Nephron progenitor cell (in vitro differentiated cells): ENCODE measurements at regions not wholly inside any gene's neighbourhood (a gene's known extent, or its start where the extent isn't known, plus 50 kb on each side); places are given as distances from the start of the nearest gene placed in this dataset.

Experiments used
- DNase-seq: peaks from one replicate; pipeline ENCODE4 v3.0.0; 2021
- H3K27ac Mint-ChIP-seq: 2 replicates; pipeline ENCODE4 v1.8.0; 2021; ENCODE audit warnings: mild to moderate bottlenecking, moderate library complexity, mixed read lengths
- H3K27me3 Mint-ChIP-seq: 2 replicates; pipeline ENCODE4 v1.8.0; 2021; ENCODE audit warnings: mild to moderate bottlenecking, low read depth, mixed read lengths; ENCODE audit not compliant: poor library complexity
- H3K36me3 Mint-ChIP-seq: 2 replicates; pipeline ENCODE4 v1.8.0; 2021; ENCODE audit warnings: low read depth, mixed read lengths
- H3K4me1 Mint-ChIP-seq: 2 replicates; pipeline ENCODE4 v1.8.0; 2021; ENCODE audit warnings: mixed read lengths
- H3K4me3 Mint-ChIP-seq: 2 replicates; pipeline ENCODE4 v1.8.0; 2021; ENCODE audit warnings: mild to moderate bottlenecking, moderate library complexity, mixed read lengths
- H3K9me3 Mint-ChIP-seq: 2 replicates; pipeline ENCODE4 v1.8.0; 2021; ENCODE audit warnings: mild to moderate bottlenecking, moderate library complexity, mixed read lengths
- TF ChIP-seq, protein P1 (sequence below): fragments of 200-600 bp; sonication (generic); IDR thresholded peaks from 2 replicates; pipeline ENCODE4 v1.5.0; 2021; ENCODE audit warnings: antibody characterized with exemption

DNA sequence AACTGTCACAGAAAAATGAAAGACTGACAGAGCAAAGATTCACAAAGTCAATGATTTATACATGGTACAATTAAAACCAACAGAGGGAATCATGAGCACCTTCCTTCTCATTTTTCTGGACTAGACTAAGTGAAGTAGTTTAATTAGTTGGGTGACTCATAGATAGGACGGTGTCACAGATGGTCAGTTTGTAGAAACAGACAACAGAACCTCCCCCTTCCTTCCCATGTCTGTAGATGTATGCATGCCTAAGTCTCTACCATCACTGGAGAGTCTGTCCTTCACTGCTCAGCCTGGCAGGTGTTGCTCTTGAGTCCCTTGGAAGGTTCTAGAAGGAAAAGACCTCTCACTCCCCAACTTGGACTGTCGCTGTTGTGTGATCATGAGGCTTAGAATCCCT, 75.4 kb upstream of the EEF1E1 start:
- H3K4me1 Mint-ChIP-seq, result peaks cover 76% of the 10 kb centered on the region
- no peak overlapping the region for H3K27ac Mint-ChIP-seq
- no peaks in the 10 kb centered on the region for H3K36me3 Mint-ChIP-seq
- no peak for DNase-seq
- H3K4me3 Mint-ChIP-seq, result no peak overlapping the region
- H3K27me3 Mint-ChIP-seq, result no peaks in the 10 kb centered on the region
- TF ChIP-seq, protein P1, sequence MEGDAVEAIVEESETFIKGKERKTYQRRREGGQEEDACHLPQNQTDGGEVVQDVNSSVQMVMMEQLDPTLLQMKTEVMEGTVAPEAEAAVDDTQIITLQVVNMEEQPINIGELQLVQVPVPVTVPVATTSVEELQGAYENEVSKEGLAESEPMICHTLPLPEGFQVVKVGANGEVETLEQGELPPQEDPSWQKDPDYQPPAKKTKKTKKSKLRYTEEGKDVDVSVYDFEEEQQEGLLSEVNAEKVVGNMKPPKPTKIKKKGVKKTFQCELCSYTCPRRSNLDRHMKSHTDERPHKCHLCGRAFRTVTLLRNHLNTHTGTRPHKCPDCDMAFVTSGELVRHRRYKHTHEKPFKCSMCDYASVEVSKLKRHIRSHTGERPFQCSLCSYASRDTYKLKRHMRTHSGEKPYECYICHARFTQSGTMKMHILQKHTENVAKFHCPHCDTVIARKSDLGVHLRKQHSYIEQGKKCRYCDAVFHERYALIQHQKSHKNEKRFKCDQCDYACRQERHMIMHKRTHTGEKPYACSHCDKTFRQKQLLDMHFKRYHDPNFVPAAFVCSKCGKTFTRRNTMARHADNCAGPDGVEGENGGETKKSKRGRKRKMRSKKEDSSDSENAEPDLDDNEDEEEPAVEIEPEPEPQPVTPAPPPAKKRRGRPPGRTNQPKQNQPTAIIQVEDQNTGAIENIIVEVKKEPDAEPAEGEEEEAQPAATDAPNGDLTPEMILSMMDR, result no peak
- H3K9me3 Mint-ChIP-seq, result peaks cover 7% of the 10 kb centered on the region

DNA sequence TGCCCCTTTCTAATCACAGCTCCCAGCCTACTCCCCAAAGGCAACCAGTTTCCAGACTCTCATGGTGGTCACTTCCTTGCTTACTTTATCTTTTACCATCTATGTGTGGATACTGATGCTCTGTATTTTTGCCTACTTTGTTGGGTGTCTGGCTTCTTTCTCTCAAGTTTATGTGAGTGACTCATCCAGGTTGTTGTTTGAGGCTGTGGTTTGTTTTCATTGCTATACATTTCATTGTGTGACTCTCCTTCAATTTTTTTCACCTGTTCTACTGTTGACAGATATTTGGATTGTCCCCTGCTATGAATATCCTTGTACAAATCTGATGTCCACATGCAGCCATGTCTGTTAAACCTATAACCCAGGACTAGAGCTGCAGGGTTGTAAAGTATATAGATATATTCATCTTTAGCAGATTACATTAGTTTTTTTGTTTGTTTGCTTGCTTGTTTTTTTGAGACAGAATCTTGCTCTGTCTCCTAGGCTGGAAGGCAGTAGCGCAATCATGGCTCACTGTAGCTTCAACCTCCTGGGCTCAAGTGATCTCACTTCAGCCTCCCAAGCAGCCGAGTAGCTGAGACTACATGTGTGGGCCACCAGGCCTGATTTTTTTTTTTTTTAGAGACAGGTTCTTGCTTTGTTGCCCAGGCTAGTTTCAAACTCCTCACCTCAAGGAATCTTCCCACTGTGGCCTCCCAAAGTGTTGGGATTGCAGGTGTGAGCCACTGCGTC, 72.9 kb upstream of the EEF1E1 start:
- Mint-ChIP-seq H3K9me3 (peaks cover 7% of the 10 kb centered on the region), H3K27me3 (no peaks in the 10 kb centered on the region), H3K4me3 (no peak overlapping the region), H3K27ac (peak overlapping the region; percentile 20), H3K36me3 (no peaks in the 10 kb centered on the region), H3K4me1 (peaks cover 51% of the 10 kb centered on the region)
- TF ChIP-seq, protein P1, result no peak
- no peak for DNase-seq

DNA sequence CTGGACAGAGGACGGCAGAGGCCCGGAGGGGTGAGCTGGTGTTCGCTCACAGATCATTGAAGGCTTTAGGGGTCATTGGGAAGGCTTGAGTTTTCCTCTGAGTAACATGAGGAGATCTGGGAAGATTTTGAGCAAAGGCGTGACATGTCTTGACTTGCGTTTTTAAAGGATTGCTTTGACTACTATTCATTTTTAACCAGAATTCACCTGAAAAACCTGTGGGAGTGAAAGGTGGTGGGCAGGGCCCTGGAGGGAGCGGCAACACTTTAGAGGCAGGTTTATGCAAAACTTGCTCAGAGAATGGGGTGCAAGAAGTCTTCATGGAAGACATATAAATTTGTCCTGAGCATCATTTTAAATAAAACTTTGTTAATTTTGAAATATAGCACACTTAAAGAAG, 72.2 kb upstream of the EEF1E1 start:
- no peak for DNase-seq
- TF ChIP-seq, protein P1, result no peak
- H3K4me1 Mint-ChIP-seq, result peaks cover 45% of the 10 kb centered on the region
- H3K9me3 Mint-ChIP-seq, result peaks cover 7% of the 10 kb centered on the region
- H3K36me3 Mint-ChIP-seq, result no peaks in the 10 kb centered on the region
- peak overlapping the region; percentile 93 for H3K27ac Mint-ChIP-seq
- no peaks in the 10 kb centered on the region for H3K27me3 Mint-ChIP-seq
- no peak overlapping the region for H3K4me3 Mint-ChIP-seq

DNA sequence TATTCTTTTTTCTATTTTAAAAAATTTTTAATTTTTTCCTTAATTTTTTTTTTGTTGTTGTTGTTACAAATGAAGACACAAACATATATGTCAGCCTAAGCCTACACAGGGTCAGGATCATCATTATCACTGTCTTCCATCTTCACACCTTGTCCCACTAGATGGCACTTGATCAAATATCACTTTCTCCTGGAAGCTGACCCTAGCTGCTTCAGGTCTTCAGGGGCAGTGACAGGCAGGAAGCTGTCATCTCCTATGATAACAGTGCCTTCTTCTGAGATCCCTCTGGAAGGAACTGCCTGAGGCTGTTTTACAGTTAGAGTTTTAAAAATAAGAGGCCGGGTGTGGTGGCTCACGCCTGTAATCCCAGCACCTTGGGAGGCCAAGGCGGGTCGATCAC, 70.2 kb upstream of the EEF1E1 start:
- Mint-ChIP-seq H3K27me3 (no peaks in the 10 kb centered on the region), H3K4me1 (peaks cover 31% of the 10 kb centered on the region), H3K27ac (no peak overlapping the region), H3K9me3 (peaks cover 7% of the 10 kb centered on the region), H3K4me3 (no peak overlapping the region), H3K36me3 (no peaks in the 10 kb centered on the region)
- DNase-seq, result no peak
- TF ChIP-seq, protein P1, result no peak

DNA sequence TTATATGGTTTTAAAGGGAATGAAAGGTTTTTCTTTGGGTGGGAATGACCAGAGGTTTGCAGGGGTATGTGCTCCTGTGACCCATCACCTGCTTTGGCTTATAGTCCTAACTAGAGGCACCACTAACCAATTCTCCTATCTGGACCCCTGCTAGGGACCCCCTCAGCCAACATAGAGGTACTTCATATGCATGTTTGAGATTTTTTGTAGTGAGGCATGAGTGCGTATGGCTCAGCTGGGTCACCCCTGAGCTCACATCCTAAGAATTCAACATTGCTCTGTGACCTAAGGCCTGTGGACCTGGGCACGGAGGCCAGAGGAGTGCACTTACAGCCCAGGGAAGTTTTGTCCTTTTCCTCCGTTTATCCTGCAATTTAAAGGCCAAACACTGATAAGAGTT, 68.4 kb upstream of the EEF1E1 start:
- no peak for DNase-seq
- Mint-ChIP-seq H3K4me3 (no peak overlapping the region), H3K27me3 (no peaks in the 10 kb centered on the region), H3K27ac (no peak overlapping the region), H3K9me3 (peaks cover 12% of the 10 kb centered on the region), H3K4me1 (peaks cover 26% of the 10 kb centered on the region), H3K36me3 (no peaks in the 10 kb centered on the region)
- TF ChIP-seq, protein P1, result no peak

DNA sequence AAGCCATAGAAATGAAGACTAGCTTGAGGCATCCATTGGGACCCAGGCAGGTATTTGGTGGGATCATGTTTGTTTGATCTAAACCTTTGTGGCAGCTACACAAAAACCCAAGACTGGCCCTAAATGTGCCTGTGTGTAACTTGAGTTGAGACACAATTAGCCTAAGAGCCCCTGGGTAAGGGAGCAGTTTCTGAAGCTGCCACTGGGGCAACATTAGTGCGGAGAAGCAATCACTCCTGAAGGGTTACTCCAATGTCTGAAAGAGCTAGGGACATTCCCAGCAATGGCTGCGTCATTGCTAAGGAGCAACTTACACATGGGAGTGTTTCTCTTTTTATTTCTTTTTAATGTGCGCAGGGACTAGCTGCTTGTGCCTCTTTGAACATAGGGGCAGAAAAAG, 67.9 kb upstream of the EEF1E1 start:
- no peak for DNase-seq
- H3K27ac Mint-ChIP-seq, result no peak overlapping the region
- no peaks in the 10 kb centered on the region for H3K27me3 Mint-ChIP-seq
- TF ChIP-seq, protein P1, result no peak
- H3K9me3 Mint-ChIP-seq, result peaks cover 15% of the 10 kb centered on the region
- no peaks in the 10 kb centered on the region for H3K36me3 Mint-ChIP-seq
- H3K4me3 Mint-ChIP-seq, result no peak overlapping the region
- H3K4me1 Mint-ChIP-seq, result peaks cover 21% of the 10 kb centered on the region
